ENCODE measurements at regions not wholly inside any gene's neighbourhood (a gene's known extent, or its start where the extent isn't known, plus 50 kb on each side); places are given as distances from the start of the nearest gene placed in this dataset.
A peak's percentile ranks its signal among the peaks of the same experiment; 100 is the strongest.

- H3K4me3 ChIP-seq (ENCODE audit: low read depth in 1 of 2, low read length in 2 of 2) = no peak overlapping the region
- no peaks in the 10 kb centered on the region for H4K20me1 ChIP-seq (ENCODE audit: insufficient read depth, low read length)
- H3K9me3 ChIP-seq (ENCODE audit: insufficient read depth, low read length, severe bottlenecking) = no peaks in the 10 kb centered on the region
- no peaks in the 10 kb centered on the region for H3K4me1 ChIP-seq (ENCODE audit: insufficient read depth, low read length)
- TF ChIP-seq EZH2 (IDR thresholded peaks at IDR 0.05; ENCODE audit: borderline replicate concordance, low read depth, low read length, severe bottlenecking) (no peak), CTCF (IDR thresholded peaks at IDR 0.05; ENCODE audit: borderline replicate concordance, extremely low read depth, low read length, poor library complexity, severe bottlenecking) (no peak)
- DNase-seq (peak; percentile 26), ATAC-seq (ENCODE audit: insufficient read depth, low read depth) (peak; percentile 65)
- H3K4me2 ChIP-seq (ENCODE audit: insufficient read depth, low read length) = no peak overlapping the region
- H3K79me2 ChIP-seq (ENCODE audit: insufficient read depth, low read length) = no peaks in the 10 kb centered on the region
- no peak overlapping the region for H3K27ac ChIP-seq (ENCODE audit: low read length)
- H3K36me3 ChIP-seq (ENCODE audit: insufficient read depth, low read length) = no peaks in the 10 kb centered on the region
- H3K9ac ChIP-seq (ENCODE audit: low read depth, low read length) = no peak overlapping the region
- no peaks in the 10 kb centered on the region for H3K27me3 ChIP-seq (ENCODE audit: insufficient read depth, low read length, poor library complexity)
- no peak overlapping the region for H2AFZ ChIP-seq (ENCODE audit: low read depth, low read length)
Measured at GRCh38 chr10:18735711-18736110, 76.5 kb downstream of the ARL5B start.

- no peak overlapping the region for H3K9ac ChIP-seq (ENCODE audit: low read depth, low read length)
- no peaks in the 10 kb centered on the region for H3K79me2 ChIP-seq (ENCODE audit: insufficient read depth, low read length)
- no peaks in the 10 kb centered on the region for H3K9me3 ChIP-seq (ENCODE audit: insufficient read depth, low read length, severe bottlenecking)
- no peak for ATAC-seq (ENCODE audit: insufficient read depth, low read depth)
- no peaks in the 10 kb centered on the region for H3K4me1 ChIP-seq (ENCODE audit: insufficient read depth, low read length)
- no peak overlapping the region for H2AFZ ChIP-seq (ENCODE audit: low read depth, low read length)
- no peaks in the 10 kb centered on the region for H4K20me1 ChIP-seq (ENCODE audit: insufficient read depth, low read length)
- no peak overlapping the region for H3K4me3 ChIP-seq (ENCODE audit: low read depth in 1 of 2, low read length in 2 of 2)
- no peaks in the 10 kb centered on the region for H3K27me3 ChIP-seq (ENCODE audit: insufficient read depth, low read length, poor library complexity)
- H3K4me2 ChIP-seq (ENCODE audit: insufficient read depth, low read length) = no peak overlapping the region
- TF ChIP-seq CTCF (IDR thresholded peaks at IDR 0.05; ENCODE audit: borderline replicate concordance, extremely low read depth, low read length, poor library complexity, severe bottlenecking) = no peak
- TF ChIP-seq EZH2 (IDR thresholded peaks at IDR 0.05; ENCODE audit: borderline replicate concordance, low read depth, low read length, severe bottlenecking) = no peak
- H3K36me3 ChIP-seq (ENCODE audit: insufficient read depth, low read length) = no peaks in the 10 kb centered on the region
- DNase-seq = no peak
- H3K27ac ChIP-seq (ENCODE audit: low read length) = no peak overlapping the region
Measured at GRCh38 chr10:18737236-18737635, 78.0 kb downstream of the ARL5B start.

GRCh38 chr10:18737841-18738240 lies 78.6 kb downstream of the ARL5B start:
- Histone ChIP-seq H3K79me2 (ENCODE audit: insufficient read depth, low read length) (no peaks in the 10 kb centered on the region), H3K9me3 (ENCODE audit: insufficient read depth, low read length, severe bottlenecking) (no peaks in the 10 kb centered on the region), H3K27ac (ENCODE audit: low read length) (no peak overlapping the region), H3K4me2 (ENCODE audit: insufficient read depth, low read length) (no peak overlapping the region), H3K36me3 (ENCODE audit: insufficient read depth, low read length) (no peaks in the 10 kb centered on the region), H2AFZ (ENCODE audit: low read depth, low read length) (no peak overlapping the region), H3K4me1 (ENCODE audit: insufficient read depth, low read length) (no peaks in the 10 kb centered on the region), H3K4me3 (ENCODE audit: low read depth in 1 of 2, low read length in 2 of 2) (no peak overlapping the region), H3K27me3 (ENCODE audit: insufficient read depth, low read length, poor library complexity) (no peaks in the 10 kb centered on the region), H3K9ac (ENCODE audit: low read depth, low read length) (no peak overlapping the region), H4K20me1 (ENCODE audit: insufficient read depth, low read length) (no peaks in the 10 kb centered on the region)
- ATAC-seq (ENCODE audit: insufficient read depth, low read depth) (no peak), DNase-seq (no peak)
- TF ChIP-seq CTCF (IDR thresholded peaks at IDR 0.05; ENCODE audit: borderline replicate concordance, extremely low read depth, low read length, poor library complexity, severe bottlenecking) = no peak
- no peak for TF ChIP-seq EZH2 (IDR thresholded peaks at IDR 0.05; ENCODE audit: borderline replicate concordance, low read depth, low read length, severe bottlenecking)

DNA sequence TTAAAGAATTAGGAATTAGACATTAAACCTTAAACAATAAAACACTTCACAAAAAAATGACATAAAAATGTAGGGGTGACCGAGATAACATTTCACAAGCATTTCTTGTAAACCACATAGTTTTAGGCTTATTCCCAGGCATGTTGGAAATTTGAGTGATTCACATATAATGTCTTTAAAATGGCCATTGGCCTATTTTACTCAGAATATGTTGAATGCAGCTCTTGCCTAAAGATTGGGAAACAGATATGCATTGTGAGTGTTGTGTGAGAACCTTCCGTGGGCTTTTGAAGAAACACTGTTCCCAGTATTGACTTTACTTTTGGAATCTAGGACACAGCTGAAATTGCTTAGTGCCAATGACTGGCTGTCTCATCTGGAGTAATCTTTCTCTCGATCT lies 79.6 kb downstream of the ARL5B start:
- TF ChIP-seq CTCF (IDR thresholded peaks at IDR 0.05; ENCODE audit: borderline replicate concordance, extremely low read depth, low read length, poor library complexity, severe bottlenecking) (no peak), EZH2 (IDR thresholded peaks at IDR 0.05; ENCODE audit: borderline replicate concordance, low read depth, low read length, severe bottlenecking) (no peak)
- Histone ChIP-seq H3K9me3 (ENCODE audit: insufficient read depth, low read length, severe bottlenecking) (peaks cover 4% of the 10 kb centered on the region), H3K79me2 (ENCODE audit: insufficient read depth, low read length) (no peaks in the 10 kb centered on the region), H3K4me3 (ENCODE audit: low read depth in 1 of 2, low read length in 2 of 2) (no peak overlapping the region), H2AFZ (ENCODE audit: low read depth, low read length) (no peak overlapping the region), H3K27me3 (ENCODE audit: insufficient read depth, low read length, poor library complexity) (no peaks in the 10 kb centered on the region), H3K4me2 (ENCODE audit: insufficient read depth, low read length) (no peak overlapping the region), H3K27ac (ENCODE audit: low read length) (no peak overlapping the region), H3K9ac (ENCODE audit: low read depth, low read length) (no peak overlapping the region), H4K20me1 (ENCODE audit: insufficient read depth, low read length) (no peaks in the 10 kb centered on the region), H3K36me3 (ENCODE audit: insufficient read depth, low read length) (no peaks in the 10 kb centered on the region), H3K4me1 (ENCODE audit: insufficient read depth, low read length) (no peaks in the 10 kb centered on the region)
- no peak for ATAC-seq (ENCODE audit: insufficient read depth, low read depth)
- DNase-seq = no peak
